ENCODE measurements at regions not wholly inside any gene's neighbourhood (a gene's known extent, or its start where the extent isn't known, plus 50 kb on each side); places are given as distances from the start of the nearest gene placed in this dataset.

DNA sequence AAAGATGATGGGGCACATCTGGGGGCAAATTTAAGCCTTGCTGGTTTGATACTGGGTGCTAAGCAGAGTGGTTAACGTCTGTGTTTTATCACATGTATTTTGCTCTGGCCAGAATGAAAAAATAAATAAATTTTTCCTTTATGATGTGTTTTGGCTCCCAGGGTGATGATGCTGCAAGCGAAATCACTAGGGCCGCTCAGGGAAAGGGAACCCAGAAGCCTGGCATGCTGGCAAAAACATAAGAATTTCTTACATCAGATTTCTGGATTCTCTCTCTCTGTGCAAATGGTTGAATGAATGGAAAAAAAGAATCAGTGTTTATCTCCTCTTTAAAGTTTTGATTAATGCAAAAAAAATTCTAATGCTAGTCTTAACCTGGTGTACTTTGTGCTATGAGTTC lies 1975.2 kb upstream of the C9orf72 start:
- Histone ChIP-seq H3K27me3 (no peaks in the 10 kb centered on the region), H3K4me1 (no peaks in the 10 kb centered on the region), H3K27ac (peak overlapping the region in 1 of 4 donors; percentile 15), H3K36me3 (no peaks in the 10 kb centered on the region), H3K9me3 (peaks cover 0 to 2% (median 0%) of the 10 kb centered on the region in 4 donors), H3K4me3 (no peak overlapping the region)
- TF ChIP-seq, protein P1, sequence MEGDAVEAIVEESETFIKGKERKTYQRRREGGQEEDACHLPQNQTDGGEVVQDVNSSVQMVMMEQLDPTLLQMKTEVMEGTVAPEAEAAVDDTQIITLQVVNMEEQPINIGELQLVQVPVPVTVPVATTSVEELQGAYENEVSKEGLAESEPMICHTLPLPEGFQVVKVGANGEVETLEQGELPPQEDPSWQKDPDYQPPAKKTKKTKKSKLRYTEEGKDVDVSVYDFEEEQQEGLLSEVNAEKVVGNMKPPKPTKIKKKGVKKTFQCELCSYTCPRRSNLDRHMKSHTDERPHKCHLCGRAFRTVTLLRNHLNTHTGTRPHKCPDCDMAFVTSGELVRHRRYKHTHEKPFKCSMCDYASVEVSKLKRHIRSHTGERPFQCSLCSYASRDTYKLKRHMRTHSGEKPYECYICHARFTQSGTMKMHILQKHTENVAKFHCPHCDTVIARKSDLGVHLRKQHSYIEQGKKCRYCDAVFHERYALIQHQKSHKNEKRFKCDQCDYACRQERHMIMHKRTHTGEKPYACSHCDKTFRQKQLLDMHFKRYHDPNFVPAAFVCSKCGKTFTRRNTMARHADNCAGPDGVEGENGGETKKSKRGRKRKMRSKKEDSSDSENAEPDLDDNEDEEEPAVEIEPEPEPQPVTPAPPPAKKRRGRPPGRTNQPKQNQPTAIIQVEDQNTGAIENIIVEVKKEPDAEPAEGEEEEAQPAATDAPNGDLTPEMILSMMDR (IDR thresholded peaks at IDR 0.05): no peak
- TF ChIP-seq POLR2A (IDR thresholded peaks at IDR 0.05) (no peak), EP300 (IDR thresholded peaks at IDR 0.05) (no peak), POLR2AphosphoS5 (IDR thresholded peaks at IDR 0.05) (no peak)
- WGBS, 2 donors: 78 to 85% methylated on average over 3 of the region's 3 CpGs
- DNase-seq: no peak
- intact Hi-C loops (cut with DNase I): no loop called here

DNA sequence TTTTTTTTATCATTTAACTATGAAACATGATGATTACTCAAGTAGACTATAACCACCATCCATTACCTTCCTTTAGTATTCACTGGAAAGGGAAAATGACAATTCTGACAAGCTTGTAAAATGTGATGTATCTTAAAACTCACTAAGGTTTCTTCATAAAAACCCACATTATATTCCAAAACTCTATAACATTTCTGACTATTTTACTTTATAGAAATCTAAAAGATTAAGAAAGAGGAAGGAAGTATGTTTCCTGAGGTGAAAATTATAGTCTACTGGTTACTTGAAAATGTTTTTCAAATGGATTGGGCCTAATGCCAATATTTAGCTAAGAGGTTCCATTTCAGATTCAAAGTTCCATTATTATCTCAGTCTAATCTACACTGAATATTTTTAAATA lies 1982.2 kb upstream of the C9orf72 start:
- intact Hi-C loops (cut with DNase I): no loop called here
- no peak overlapping the region for H3K27ac ChIP-seq
- peaks cover 0 to 6% (median 0%) of the 10 kb centered on the region in 4 donors for H3K4me1 ChIP-seq
- H3K36me3 ChIP-seq: no peaks in the 10 kb centered on the region
- H3K4me3 ChIP-seq: no peak overlapping the region
- no peaks in the 10 kb centered on the region for H3K27me3 ChIP-seq
- no peaks in the 10 kb centered on the region for H3K9me3 ChIP-seq
- TF ChIP-seq POLR2A (IDR thresholded peaks at IDR 0.05) (no peak), EP300 (IDR thresholded peaks at IDR 0.05) (no peak), POLR2AphosphoS5 (IDR thresholded peaks at IDR 0.05) (no peak)
- TF ChIP-seq, protein P1 (IDR thresholded peaks at IDR 0.05): no peak
- DNase-seq: no peak

DNA sequence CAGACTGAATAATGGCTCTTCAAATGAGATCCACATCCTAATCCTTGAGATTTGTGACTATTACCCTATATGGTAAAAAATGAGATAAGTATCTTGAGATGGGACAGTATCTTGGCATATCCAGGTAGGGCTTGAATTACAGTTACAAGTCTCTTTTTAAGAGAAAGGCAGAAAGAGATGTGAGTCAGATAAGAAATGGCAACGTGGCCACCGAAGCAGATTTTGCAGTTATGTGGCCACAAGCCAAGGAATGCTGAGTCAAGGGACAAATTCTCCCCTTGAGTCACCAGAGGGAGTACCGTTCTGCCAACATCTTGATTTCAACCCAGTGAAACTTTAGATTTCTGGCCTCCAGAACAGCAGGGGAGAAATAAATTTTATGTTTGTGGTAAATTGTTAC lies 1983.0 kb upstream of the C9orf72 start:
- 61 to 67% methylated on average over 3 of the region's 3 CpGs for WGBS, 2 donors
- Histone ChIP-seq H3K36me3 (no peaks in the 10 kb centered on the region), H3K27ac (no peak overlapping the region), H3K4me1 (peaks cover 0 to 6% (median 0%) of the 10 kb centered on the region in 4 donors), H3K27me3 (no peaks in the 10 kb centered on the region), H3K4me3 (no peak overlapping the region), H3K9me3 (no peaks in the 10 kb centered on the region)
- TF ChIP-seq, protein P1 (IDR thresholded peaks at IDR 0.05): no peak
- TF ChIP-seq POLR2A (IDR thresholded peaks at IDR 0.05): no peak
- DNase-seq: no peak
- intact Hi-C loops (cut with DNase I): no loop called here

DNA sequence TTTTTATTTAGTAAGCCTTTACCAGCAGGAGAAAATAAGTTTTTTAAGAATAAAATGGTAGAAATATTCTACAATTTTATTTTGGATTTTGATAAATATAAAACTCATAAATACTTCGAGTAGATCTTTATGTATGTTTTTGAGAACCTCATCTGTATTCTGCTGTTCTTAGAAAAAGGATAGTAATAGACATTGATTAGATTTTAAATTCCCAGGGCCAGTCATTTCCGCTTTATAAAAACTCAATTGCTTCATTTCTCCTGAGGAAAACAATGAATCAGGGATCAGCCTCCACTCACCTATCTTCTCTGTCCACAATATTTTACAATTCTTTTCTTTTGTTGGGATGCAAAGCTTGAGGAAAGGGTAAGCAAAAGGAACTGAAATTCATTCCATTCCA lies 1983.5 kb upstream of the C9orf72 start:
- no peaks in the 10 kb centered on the region for H3K27me3 ChIP-seq
- no peak for TF ChIP-seq POLR2AphosphoS5 (IDR thresholded peaks at IDR 0.05)
- TF ChIP-seq EP300 (IDR thresholded peaks at IDR 0.05): no peak
- TF ChIP-seq, protein P1 (IDR thresholded peaks at IDR 0.05): no peak
- no peak for TF ChIP-seq POLR2A (IDR thresholded peaks at IDR 0.05)
- no peaks in the 10 kb centered on the region for H3K9me3 ChIP-seq
- H3K4me1 ChIP-seq: peaks cover 0 to 6% (median 0%) of the 10 kb centered on the region in 4 donors
- intact Hi-C loops (cut with DNase I): no loop called here
- no peaks in the 10 kb centered on the region for H3K36me3 ChIP-seq
- WGBS, 2 donors: 71 to 83% methylated on average over 2 of the region's 2 CpGs
- no peak overlapping the region for H3K27ac ChIP-seq
- no peak overlapping the region for H3K4me3 ChIP-seq
- no peak for DNase-seq

DNA sequence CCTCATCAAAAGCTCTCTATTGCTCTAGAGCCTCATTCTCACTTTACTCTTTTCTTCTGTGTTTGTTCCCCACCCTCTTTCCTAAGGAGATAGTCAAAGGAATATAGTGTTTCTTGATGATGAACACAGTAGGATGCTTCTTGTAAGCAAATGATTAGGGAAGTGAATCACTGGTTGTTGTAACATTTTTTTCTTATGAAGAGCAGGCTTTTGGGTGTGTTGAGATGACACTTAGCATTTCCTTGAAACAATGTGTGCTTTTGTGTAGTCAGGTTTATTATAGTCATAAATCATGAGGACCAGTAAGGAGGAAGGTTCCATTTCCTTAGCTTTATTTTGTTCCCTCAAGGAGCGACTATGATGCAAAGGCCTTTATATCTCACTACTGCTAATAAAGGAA lies 1991.3 kb upstream of the C9orf72 start:
- Histone ChIP-seq H3K36me3 (no peaks in the 10 kb centered on the region), H3K9me3 (no peaks in the 10 kb centered on the region), H3K27me3 (no peaks in the 10 kb centered on the region), H3K4me1 (no peaks in the 10 kb centered on the region), H3K4me3 (no peak overlapping the region), H3K27ac (no peak overlapping the region)
- intact Hi-C loops (cut with DNase I): no loop called here
- WGBS, 2 donors: 4 to 33% methylated on average over 1 of the region's 1 CpG
- DNase-seq: no peak
- TF ChIP-seq POLR2A (IDR thresholded peaks at IDR 0.05): no peak
- no peak for TF ChIP-seq EP300 (IDR thresholded peaks at IDR 0.05)
- no peak for TF ChIP-seq POLR2AphosphoS5 (IDR thresholded peaks at IDR 0.05)
- TF ChIP-seq, protein P1 (IDR thresholded peaks at IDR 0.05): no peak

All from sigmoid colon (tissue), 6 donors.